NCI-H2171 treated with DMSO at 0.1 percent for 48 hours (cell line): ENCODE measurements at regions not wholly inside any gene's neighbourhood (a gene's known extent, or its start where the extent isn't known, plus 50 kb on each side); places are given as distances from the start of the nearest gene placed in this dataset.

Source experiments
- DNase-seq: peaks from one replicate; lab custom pipeline; 2025; lab: John Stamatoyannopoulos, UW

GRCh38 chr6:98633886-98634285 is 200.5 kb upstream of the POU3F2 start:
- no peak for DNase-seq

GRCh38 chr6:98634569-98634968 is 199.8 kb upstream of the POU3F2 start:
- no peak for DNase-seq

GRCh38 chr6:98635191-98635590 is 199.2 kb upstream of the POU3F2 start:
- no peak for DNase-seq

GRCh38 chr6:98636941-98637340 is 197.4 kb upstream of the POU3F2 start:
- DNase-seq, result no peak

- DNase-seq, result no peak
Observed at GRCh38 chr6:98639089-98639635, 195.2 kb upstream of the POU3F2 start.

GRCh38 chr6:98640366-98640765 is 194.0 kb upstream of the POU3F2 start:
- DNase-seq, result no peak

GRCh38 chr6:98641949-98642719 is 192.2 kb upstream of the POU3F2 start:
- DNase-seq, result no peak

GRCh38 chr6:98644063-98644462 is 190.3 kb upstream of the POU3F2 start:
- DNase-seq, result no peak

- no peak for DNase-seq
Observed at GRCh38 chr6:98648211-98648914, 186.0 kb upstream of the POU3F2 start.

GRCh38 chr6:98650941-98651340 is 183.4 kb upstream of the POU3F2 start:
- DNase-seq, result no peak

GRCh38 chr6:98653179-98653578 is 181.2 kb upstream of the POU3F2 start:
- no peak for DNase-seq

GRCh38 chr6:98657764-98658163 is 176.6 kb upstream of the POU3F2 start:
- no peak for DNase-seq

GRCh38 chr6:98669371-98669770 is 165.0 kb upstream of the POU3F2 start:
- no peak for DNase-seq

GRCh38 chr6:98670045-98670746 is 164.2 kb upstream of the POU3F2 start:
- DNase-seq, result no peak

GRCh38 chr6:98672681-98673475 is 161.5 kb upstream of the POU3F2 start:
- no peak for DNase-seq

- no peak for DNase-seq
Observed at GRCh38 chr6:98678481-98678880, 155.9 kb upstream of the POU3F2 start.

- no peak for DNase-seq
Observed at GRCh38 chr6:98686008-98686601, 148.3 kb upstream of the POU3F2 start.

- DNase-seq, result no peak
Observed at GRCh38 chr6:98687752-98688151, 146.6 kb upstream of the POU3F2 start.

- DNase-seq, result no peak
Observed at GRCh38 chr6:98695091-98695801, 139.1 kb upstream of the POU3F2 start.

- no peak for DNase-seq
Observed at GRCh38 chr6:98711380-98711779, 123.0 kb upstream of the POU3F2 start.

GRCh38 chr6:98716341-98716740 is 118.0 kb upstream of the POU3F2 start:
- DNase-seq, result peak; percentile 1
